Loucy (cell line): ENCODE measurements at regions not wholly inside any gene's neighbourhood (a gene's known extent, or its start where the extent isn't known, plus 50 kb on each side); places are given as distances from the start of the nearest gene placed in this dataset.

Experiments
- CTCF ChIP-seq: fragments of 200-600 bp; sonication (generic); conservative IDR thresholded peaks from 2 replicates; pipeline ENCODE4 v1.5.1; 2014; ENCODE audit warnings: mild to moderate bottlenecking, antibody characterized with exemption, low read length
- EZH2phosphoT487 ChIP-seq: fragments of 200-600 bp; IDR thresholded peaks from 2 replicates; pipeline ENCODE4 v1.6.1; 2018; ENCODE audit warnings: antibody characterized with exemption, mild to moderate bottlenecking, moderate library complexity, borderline replicate concordance

- TF ChIP-seq CTCF (no peak), EZH2phosphoT487 (no peak)
Observed at GRCh38 chr3:147729641-147730040, 320.5 kb downstream of the ZIC1 start.
